ENCODE measurements at regions not wholly inside any gene's neighbourhood (a gene's known extent, or its start where the extent isn't known, plus 50 kb on each side); places are given as distances from the start of the nearest gene placed in this dataset.

DNA sequence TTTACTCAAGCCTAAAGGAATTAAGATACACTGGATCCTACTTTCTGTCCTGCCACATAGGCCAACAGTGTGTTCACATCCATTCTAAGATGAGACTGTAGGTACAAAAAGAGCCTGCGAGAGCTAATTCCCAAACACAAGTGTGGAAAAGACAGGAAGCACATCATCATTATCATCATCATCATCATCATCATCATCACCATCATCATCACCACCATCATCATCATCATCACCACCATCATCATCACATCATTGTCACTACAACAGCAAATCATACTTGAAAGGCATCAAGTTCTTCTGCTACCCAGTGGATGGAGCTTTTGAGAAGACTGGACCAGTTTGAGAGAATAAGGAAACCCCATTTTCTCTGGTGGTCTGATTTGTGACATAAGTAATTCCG, 268.1 kb downstream of the HS3ST3A1 start:
- H3K27ac ChIP-seq (ENCODE audit: low read depth, low read length) = no peak overlapping the region
- peaks cover 22% of the 10 kb centered on the region for H3K4me1 ChIP-seq (ENCODE audit: control insufficient read depth, insufficient read depth, low read length)
- no peak overlapping the region for H3K4me3 ChIP-seq (ENCODE audit: low read depth, low read length)
- H3K27me3 ChIP-seq (ENCODE audit: control insufficient read depth, insufficient read depth, low read length) = no peaks in the 10 kb centered on the region
- no peaks in the 10 kb centered on the region for H3K36me3 ChIP-seq (ENCODE audit: control insufficient read depth, insufficient read depth, low read length)
- no peaks in the 10 kb centered on the region for H3K9me3 ChIP-seq (ENCODE audit: control insufficient read depth, insufficient read depth, low read depth, low read length)
- no peak overlapping the region for H3K9ac ChIP-seq (ENCODE audit: low read length)

DNA sequence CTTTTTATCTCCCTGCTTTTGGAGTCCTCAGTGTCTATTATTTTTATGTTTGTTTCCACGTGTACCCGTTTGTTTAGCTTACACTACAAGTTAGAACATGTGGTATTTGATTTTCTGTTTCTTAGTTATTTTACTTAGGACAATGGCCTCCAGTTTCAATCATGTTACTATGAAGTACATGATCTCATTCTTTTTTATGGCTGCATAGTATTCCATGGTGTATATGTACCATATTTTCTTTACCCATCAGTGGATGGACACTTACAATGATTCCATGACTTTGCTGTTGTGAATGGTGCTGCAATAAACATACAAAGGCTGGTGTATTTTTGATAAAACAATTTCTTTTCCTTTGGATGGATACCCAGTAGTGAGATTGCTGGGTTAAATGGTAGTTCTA, 269.5 kb downstream of the HS3ST3A1 start:
- Histone ChIP-seq H3K27ac (ENCODE audit: low read depth, low read length) (no peak overlapping the region), H3K9me3 (ENCODE audit: control insufficient read depth, insufficient read depth, low read depth, low read length) (no peaks in the 10 kb centered on the region), H3K36me3 (ENCODE audit: control insufficient read depth, insufficient read depth, low read length) (no peaks in the 10 kb centered on the region), H3K9ac (ENCODE audit: low read length) (no peak overlapping the region), H3K4me3 (ENCODE audit: low read depth, low read length) (no peak overlapping the region), H3K27me3 (ENCODE audit: control insufficient read depth, insufficient read depth, low read length) (no peaks in the 10 kb centered on the region), H3K4me1 (ENCODE audit: control insufficient read depth, insufficient read depth, low read length) (peaks cover 11% of the 10 kb centered on the region)

DNA sequence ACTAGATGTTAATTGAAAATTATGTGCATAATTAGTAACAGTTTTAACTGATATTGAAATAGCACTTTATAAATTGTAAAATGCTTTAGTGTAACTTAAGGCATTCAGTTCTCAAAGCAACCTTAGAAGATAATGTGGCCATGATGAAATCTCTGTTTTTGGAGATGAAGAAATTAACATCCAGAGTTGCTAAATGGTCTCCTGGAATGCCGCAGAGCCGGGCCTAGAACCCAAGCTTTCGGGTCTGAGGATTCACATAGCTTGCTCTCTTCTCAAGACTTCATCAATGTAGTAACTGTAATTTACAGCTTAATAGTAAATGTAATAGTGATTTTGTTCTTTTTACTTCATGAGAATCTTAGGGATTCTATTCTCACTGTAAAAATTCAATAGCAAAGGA, 272.3 kb downstream of the HS3ST3A1 start:
- Histone ChIP-seq H3K9me3 (ENCODE audit: control insufficient read depth, insufficient read depth, low read depth, low read length) (no peaks in the 10 kb centered on the region), H3K27me3 (ENCODE audit: control insufficient read depth, insufficient read depth, low read length) (no peaks in the 10 kb centered on the region), H3K27ac (ENCODE audit: low read depth, low read length) (no peak overlapping the region), H3K4me3 (ENCODE audit: low read depth, low read length) (no peak overlapping the region), H3K4me1 (ENCODE audit: control insufficient read depth, insufficient read depth, low read length) (no peaks in the 10 kb centered on the region), H3K36me3 (ENCODE audit: control insufficient read depth, insufficient read depth, low read length) (no peaks in the 10 kb centered on the region), H3K9ac (ENCODE audit: low read length) (no peak overlapping the region)

DNA sequence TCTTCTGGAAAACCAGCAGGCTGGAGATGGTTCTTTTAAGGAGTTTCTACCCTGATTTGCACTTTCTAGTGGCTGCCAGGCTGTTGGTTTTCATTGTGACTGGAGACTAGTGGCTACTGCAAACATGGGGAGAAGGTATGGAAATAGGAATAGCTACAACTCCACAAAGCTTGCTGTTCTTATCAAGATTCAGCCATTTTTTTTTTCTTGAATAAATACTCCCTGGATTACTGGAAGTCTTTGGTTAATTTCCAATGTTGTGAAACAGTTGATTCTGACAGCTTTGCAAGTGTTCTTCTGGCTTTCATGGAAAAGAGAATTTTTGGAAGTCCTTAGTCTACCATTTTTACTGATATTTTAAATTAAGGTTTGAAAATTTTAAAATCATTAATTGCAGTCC, 277.7 kb downstream of the HS3ST3A1 start:
- H3K9ac ChIP-seq (ENCODE audit: low read length) = no peak overlapping the region

DNA sequence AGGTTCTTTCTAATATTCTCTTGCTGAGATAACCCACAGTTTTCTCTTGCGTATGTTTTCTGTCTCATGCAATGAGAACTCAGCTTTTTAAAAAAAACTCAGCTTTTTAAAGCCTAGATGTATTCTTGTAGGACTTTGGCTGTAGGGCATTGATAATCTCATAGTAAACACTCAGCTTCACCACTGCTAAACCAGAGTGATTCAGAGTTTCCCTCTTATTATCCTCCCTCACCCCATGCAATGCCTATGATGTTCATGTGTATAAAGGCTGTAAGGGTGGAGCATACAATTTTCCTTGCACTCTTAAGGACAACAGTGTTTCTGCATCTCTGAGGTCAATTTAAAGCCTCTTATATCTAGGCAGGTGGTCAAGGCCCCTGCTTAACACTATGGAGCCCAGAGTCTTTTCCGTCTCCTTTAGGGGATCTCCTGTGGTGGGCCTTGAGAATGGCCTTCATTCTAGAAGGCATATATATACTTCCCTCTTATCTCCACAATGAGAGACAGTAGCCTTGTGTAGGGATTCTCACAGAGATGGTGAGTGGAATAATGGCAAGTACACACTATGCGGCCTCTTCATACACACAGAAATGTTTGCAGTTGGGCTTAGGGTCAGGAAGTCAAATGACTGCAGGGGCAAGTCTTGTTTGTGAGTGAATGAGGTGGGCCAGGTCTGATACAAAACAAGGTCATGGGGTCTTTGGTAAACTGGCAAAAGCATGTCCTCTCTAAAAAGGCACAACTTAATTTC, 279.6 kb downstream of the HS3ST3A1 start:
- Histone ChIP-seq H3K27ac (ENCODE audit: low read depth, low read length) (no peak overlapping the region), H3K27me3 (ENCODE audit: control insufficient read depth, insufficient read depth, low read length) (no peaks in the 10 kb centered on the region), H3K36me3 (ENCODE audit: control insufficient read depth, insufficient read depth, low read length) (no peaks in the 10 kb centered on the region), H3K9ac (ENCODE audit: low read length) (no peak overlapping the region), H3K4me3 (ENCODE audit: low read depth, low read length) (no peak overlapping the region), H3K9me3 (ENCODE audit: control insufficient read depth, insufficient read depth, low read depth, low read length) (peaks cover 7% of the 10 kb centered on the region), H3K4me1 (ENCODE audit: control insufficient read depth, insufficient read depth, low read length) (no peaks in the 10 kb centered on the region)

More for the DNA sequence above, 277.7 kb downstream of the HS3ST3A1 start:
- no peak overlapping the region for H3K4me3 ChIP-seq (ENCODE audit: low read depth, low read length)
- H3K36me3 ChIP-seq (ENCODE audit: control insufficient read depth, insufficient read depth, low read length) = no peaks in the 10 kb centered on the region
- H3K4me1 ChIP-seq (ENCODE audit: control insufficient read depth, insufficient read depth, low read length) = no peaks in the 10 kb centered on the region
- no peaks in the 10 kb centered on the region for H3K27me3 ChIP-seq (ENCODE audit: control insufficient read depth, insufficient read depth, low read length)
- no peak overlapping the region for H3K27ac ChIP-seq (ENCODE audit: low read depth, low read length)
- peaks cover 7% of the 10 kb centered on the region for H3K9me3 ChIP-seq (ENCODE audit: control insufficient read depth, insufficient read depth, low read depth, low read length)

DNA sequence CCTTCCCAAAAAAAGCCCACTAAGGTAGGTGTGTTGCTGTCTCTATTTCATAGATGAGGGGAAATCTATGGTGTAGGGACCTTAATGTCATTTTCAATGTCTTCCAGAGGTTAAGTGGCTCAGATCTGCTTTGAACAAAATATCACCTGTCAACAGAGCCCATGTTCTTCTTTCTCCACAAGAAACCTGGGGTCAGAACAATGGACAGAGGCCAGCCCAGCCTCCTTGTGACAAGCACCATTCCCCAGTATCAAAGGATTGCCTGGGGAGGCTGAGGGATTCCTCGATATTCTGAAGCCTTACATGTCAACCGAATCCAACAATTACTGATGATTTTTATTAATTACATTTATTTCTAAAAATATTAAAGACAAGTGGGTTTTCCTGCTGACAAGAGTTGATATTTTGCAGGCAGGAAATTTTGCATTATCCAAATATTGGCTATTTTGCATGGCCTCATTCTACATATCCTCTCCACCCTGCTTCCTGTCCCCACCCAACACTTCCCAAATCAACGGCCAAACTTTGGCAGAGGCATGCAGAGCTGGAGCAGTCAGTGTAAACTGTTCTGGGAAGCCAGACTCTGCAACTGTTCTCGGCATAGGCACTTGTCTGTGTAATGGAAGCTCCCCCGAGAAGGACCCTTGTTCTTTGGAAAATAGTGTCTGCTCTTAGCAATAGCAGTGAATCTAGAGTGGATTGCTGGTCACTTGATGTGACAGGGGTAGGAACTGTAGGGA, 281.5 kb downstream of the HS3ST3A1 start:
- no peak overlapping the region for H3K4me3 ChIP-seq (ENCODE audit: low read depth, low read length)
- H3K36me3 ChIP-seq (ENCODE audit: control insufficient read depth, insufficient read depth, low read length) = no peaks in the 10 kb centered on the region
- H3K9me3 ChIP-seq (ENCODE audit: control insufficient read depth, insufficient read depth, low read depth, low read length) = peaks cover 7% of the 10 kb centered on the region
- H3K27ac ChIP-seq (ENCODE audit: low read depth, low read length) = no peak overlapping the region
- no peaks in the 10 kb centered on the region for H3K4me1 ChIP-seq (ENCODE audit: control insufficient read depth, insufficient read depth, low read length)
- H3K27me3 ChIP-seq (ENCODE audit: control insufficient read depth, insufficient read depth, low read length) = no peaks in the 10 kb centered on the region
- no peak overlapping the region for H3K9ac ChIP-seq (ENCODE audit: low read length)

DNA sequence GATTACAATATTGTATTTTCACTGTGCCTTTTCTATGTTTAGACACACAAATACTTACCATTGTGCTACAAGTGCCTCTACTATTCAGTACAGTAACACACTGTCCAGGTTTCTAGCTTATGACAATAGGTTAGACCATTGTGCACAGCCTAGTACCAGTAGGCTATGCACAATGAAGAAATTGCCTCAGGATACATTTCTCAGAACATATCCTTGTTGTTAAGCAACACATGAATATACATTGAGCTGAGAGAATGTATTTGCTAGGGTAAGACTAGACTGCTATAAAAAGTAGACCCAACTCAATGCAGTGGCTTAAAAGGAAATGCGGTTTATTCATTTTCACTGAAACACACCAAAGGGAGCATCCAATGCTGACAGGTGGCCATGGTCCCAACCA, 285.1 kb downstream of the HS3ST3A1 start:
- Histone ChIP-seq H3K9me3 (ENCODE audit: control insufficient read depth, insufficient read depth, low read depth, low read length) (no peaks in the 10 kb centered on the region), H3K9ac (ENCODE audit: low read length) (no peak overlapping the region), H3K4me1 (ENCODE audit: control insufficient read depth, insufficient read depth, low read length) (no peaks in the 10 kb centered on the region; the same call in 1 of the 2 replicates), H3K4me3 (ENCODE audit: low read depth, low read length) (no peak overlapping the region), H3K27me3 (ENCODE audit: control insufficient read depth, insufficient read depth, low read length) (no peaks in the 10 kb centered on the region), H3K27ac (ENCODE audit: low read depth, low read length) (no peak overlapping the region), H3K36me3 (ENCODE audit: control insufficient read depth, insufficient read depth, low read length) (no peaks in the 10 kb centered on the region)

DNA sequence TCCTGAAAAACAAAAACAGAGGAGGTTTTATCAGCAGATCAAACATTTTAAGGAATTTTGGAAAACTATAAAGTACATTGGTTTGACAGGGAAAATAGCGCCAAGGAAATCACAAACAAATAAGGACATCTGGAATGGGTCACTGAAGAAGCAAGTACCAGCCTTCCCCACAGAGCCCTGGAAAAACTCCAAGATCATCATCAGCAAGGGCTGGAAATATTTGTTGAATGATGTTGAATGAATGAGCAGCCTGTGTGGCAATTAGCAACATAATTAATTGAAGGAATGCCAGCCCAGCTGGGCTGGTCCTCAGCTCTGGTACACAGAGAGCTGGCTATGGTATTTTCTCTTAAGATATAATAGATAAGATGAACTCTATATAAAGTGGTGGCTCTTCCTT, 290.4 kb downstream of the HS3ST3A1 start:
- no peak overlapping the region for H3K9ac ChIP-seq (ENCODE audit: low read length)
- H3K27ac ChIP-seq (ENCODE audit: low read depth, low read length) = no peak overlapping the region
- peaks cover 2% of the 10 kb centered on the region for H3K4me1 ChIP-seq (ENCODE audit: control insufficient read depth, insufficient read depth, low read length)
- H3K4me3 ChIP-seq (ENCODE audit: low read depth, low read length) = no peak overlapping the region
- no peaks in the 10 kb centered on the region for H3K27me3 ChIP-seq (ENCODE audit: control insufficient read depth, insufficient read depth, low read length)
- H3K36me3 ChIP-seq (ENCODE audit: control insufficient read depth, insufficient read depth, low read length) = no peaks in the 10 kb centered on the region
- no peaks in the 10 kb centered on the region for H3K9me3 ChIP-seq (ENCODE audit: control insufficient read depth, insufficient read depth, low read depth, low read length)

DNA sequence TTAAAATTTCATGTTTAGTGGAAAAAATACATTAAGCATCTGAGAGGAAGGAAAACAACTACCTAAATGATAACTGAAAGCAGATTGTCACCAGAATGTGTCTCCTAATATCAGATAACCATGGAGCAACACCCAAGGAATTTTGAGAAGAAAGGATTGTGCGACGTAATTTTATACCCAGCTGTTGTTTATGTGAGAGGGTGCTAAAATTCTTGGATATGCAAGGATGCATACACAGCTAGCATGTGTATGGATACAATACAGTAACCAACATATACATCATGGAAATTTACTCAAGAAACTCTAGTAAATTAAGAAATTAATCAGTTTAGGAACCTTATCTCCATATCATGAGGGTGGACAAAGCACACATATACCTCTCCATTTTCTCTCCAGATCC, 290.9 kb downstream of the HS3ST3A1 start:
- Histone ChIP-seq H3K27ac (ENCODE audit: low read depth, low read length) (no peak overlapping the region), H3K36me3 (ENCODE audit: control insufficient read depth, insufficient read depth, low read length) (no peaks in the 10 kb centered on the region), H3K4me1 (ENCODE audit: control insufficient read depth, insufficient read depth, low read length) (peaks cover 3% of the 10 kb centered on the region), H3K9me3 (ENCODE audit: control insufficient read depth, insufficient read depth, low read depth, low read length) (no peaks in the 10 kb centered on the region), H3K27me3 (ENCODE audit: control insufficient read depth, insufficient read depth, low read length) (no peaks in the 10 kb centered on the region), H3K9ac (ENCODE audit: low read length) (no peak overlapping the region), H3K4me3 (ENCODE audit: low read depth, low read length) (no peak overlapping the region)

DNA sequence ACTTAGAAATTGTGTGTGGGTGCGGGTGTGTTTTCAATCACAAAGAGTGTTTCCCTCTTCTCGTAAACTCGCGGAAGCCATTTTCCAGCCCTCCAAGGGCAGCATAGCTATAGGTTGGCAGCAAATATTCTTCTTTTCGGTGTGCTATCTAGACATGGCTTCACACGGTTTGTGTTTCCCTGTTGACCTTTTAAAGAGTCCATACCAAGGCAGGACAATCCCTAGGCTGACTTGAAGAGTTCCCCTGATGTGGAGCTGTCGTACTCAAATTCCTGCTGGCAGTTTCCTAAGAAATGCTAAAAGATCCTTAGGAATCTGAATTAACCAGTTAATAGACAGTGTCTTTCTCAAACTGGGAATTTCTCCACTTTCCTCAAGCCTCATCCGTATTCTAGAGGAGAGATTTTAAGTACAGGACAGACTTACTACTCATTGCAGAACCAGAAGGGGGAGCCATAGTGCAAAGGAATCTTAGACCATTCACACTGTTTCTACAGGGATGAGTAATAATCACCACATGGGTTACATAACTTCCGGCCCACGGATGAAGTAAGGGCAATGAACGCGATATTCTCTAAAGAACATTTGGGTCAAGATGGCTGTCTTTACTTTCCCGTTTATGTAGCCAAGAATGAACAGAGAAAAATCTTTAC, 288.6 kb upstream of the ELAC2 start:
- H3K4me3 ChIP-seq (ENCODE audit: low read depth, low read length) = no peak overlapping the region
- peaks cover 3% of the 10 kb centered on the region for H3K4me1 ChIP-seq (ENCODE audit: control insufficient read depth, insufficient read depth, low read length)
- no peak overlapping the region for H3K27ac ChIP-seq (ENCODE audit: low read depth, low read length)
- no peak overlapping the region for H3K9ac ChIP-seq (ENCODE audit: low read length)
- H3K9me3 ChIP-seq (ENCODE audit: control insufficient read depth, insufficient read depth, low read depth, low read length) = no peaks in the 10 kb centered on the region
- H3K36me3 ChIP-seq (ENCODE audit: control insufficient read depth, insufficient read depth, low read length) = no peaks in the 10 kb centered on the region
- H3K27me3 ChIP-seq (ENCODE audit: control insufficient read depth, insufficient read depth, low read length) = no peaks in the 10 kb centered on the region

DNA sequence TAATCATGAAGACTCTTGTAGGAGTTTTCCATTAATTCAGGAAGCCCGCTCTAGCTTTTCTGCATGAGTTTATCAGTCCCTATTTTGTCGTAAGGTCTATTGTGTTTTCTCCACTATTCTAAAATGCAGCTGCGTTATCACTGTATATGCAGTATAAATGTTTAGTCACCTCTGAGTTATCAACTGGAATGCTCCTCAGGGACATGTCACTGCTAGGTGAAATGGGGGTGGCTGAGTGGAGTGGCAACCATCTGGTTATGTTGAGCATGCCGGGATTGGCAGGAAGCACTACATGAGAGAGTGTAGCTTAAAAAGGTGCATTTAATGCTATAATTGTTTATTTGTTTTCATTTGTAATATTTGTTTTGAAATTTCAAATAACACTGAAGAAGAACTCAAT, 285.2 kb upstream of the ELAC2 start:
- H3K4me1 ChIP-seq (ENCODE audit: control insufficient read depth, insufficient read depth, low read length) = peaks cover 3% of the 10 kb centered on the region
- H3K9me3 ChIP-seq (ENCODE audit: control insufficient read depth, insufficient read depth, low read depth, low read length) = no peaks in the 10 kb centered on the region
- H3K36me3 ChIP-seq (ENCODE audit: control insufficient read depth, insufficient read depth, low read length) = no peaks in the 10 kb centered on the region
- no peak overlapping the region for H3K4me3 ChIP-seq (ENCODE audit: low read depth, low read length)
- no peaks in the 10 kb centered on the region for H3K27me3 ChIP-seq (ENCODE audit: control insufficient read depth, insufficient read depth, low read length)
- H3K9ac ChIP-seq (ENCODE audit: low read length) = no peak overlapping the region
- no peak overlapping the region for H3K27ac ChIP-seq (ENCODE audit: low read depth, low read length)

Measured in HUES6 (cell line).